Dermis blood vessel endothelial cell (primary cell): ENCODE measurements at regions not wholly inside any gene's neighbourhood (a gene's known extent, or its start where the extent isn't known, plus 50 kb on each side); places are given as distances from the start of the nearest gene placed in this dataset.

ENCODE experiments used
- DNase-seq: peaks from one replicate; pipeline ENCODE4 v3.0.0; 2010

DNA sequence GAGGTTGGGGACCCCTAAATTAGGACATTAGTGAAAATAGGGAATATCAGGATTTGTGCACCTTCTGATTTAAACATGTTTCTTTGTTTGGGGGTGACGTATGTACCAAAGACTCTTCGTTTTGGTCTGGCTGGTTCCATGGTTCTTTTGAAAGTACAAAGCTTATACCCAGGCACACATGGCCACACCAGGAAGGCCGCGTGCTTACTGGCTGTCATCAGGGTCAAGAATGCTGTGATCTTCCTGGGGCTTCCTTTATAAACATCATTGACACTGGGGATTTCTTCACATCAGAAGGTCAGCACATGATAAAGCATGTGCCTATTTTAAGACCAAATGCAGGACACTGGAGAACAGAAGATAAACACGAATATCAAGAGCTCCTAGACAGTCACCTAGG is 230.6 kb upstream of the ID2 start:
- no peak for DNase-seq

DNA sequence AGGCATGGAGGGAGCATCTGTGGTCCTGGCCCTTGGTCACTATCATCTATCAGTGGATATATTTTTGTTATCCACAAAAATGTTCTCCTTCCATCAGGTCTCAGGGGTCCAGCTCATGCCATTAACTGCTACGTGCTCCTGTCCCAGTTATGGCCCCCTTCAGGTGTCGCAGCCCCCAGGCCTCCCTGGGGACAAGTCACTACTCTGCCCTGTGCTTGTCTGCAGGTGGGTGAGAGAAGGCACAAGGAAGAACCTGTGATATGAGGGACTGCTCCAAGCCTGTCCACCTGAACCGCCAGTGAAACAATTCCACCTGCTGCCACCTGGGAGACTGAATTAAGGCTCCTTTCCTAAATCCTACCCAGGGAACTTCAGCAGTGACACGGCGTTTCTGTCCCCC is 229.6 kb upstream of the ID2 start:
- no peak for DNase-seq

DNA sequence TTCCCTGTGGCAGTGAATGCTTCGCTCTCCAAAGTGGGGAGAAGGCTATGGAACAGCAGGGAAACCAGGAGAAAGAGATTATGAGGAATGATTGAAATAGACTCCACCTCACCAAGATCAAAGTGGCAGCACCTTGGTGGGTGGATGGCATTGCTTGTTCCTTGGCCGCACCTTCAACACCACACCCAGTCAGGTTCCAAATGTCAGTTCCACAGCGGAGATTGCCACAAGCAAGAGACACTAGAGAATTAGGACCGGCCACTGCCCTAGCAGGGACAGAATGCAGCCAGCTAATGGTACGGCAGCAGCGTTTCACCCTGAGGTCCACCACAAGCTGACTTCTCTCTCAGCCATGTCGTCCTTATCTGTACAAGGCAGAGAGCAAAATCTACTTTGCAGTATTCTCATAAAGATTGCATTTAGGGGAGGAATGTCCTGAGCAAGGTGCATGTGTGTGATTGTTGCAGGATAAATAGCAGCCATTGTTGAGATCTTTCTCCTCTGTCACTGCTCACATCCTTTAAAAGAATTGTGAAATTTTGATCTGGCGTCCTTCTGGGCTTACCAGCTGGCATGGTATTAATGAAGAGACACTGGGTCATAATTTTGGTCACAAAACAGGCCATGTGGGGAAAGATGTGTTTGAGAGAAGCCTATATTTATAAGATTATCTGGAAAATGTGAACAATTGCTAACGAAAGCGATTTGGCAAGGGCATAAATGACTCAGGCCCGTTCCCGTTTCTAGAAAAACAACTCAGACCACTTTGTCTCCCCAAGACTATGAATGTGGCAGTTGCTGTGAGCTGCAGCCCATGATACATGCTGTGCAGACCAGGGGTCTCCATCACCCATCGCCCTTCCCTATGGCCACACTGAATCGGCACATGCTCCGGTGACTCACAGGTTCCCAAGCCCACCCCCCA is 228.6 kb upstream of the ID2 start:
- DNase-seq: no peak

DNA sequence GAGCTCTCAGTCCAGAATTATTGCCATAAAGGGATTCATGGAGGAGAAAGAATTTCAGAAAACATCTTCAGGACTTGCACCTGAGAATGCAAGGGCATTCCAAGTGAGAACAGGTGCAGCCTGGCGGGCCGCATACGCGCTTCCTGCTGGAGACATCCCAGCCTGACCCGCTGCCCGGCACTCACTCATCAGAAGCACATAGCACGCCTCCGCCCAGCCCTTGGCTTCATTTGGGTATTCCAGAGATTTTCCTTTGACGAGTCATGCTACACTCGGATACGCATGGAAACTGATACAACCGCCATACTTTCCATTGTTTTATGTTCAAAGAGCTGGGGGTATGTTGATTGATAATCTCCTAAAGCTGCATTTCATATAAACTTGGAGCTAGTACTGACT is 228.0 kb upstream of the ID2 start:
- DNase-seq: no peak

DNA sequence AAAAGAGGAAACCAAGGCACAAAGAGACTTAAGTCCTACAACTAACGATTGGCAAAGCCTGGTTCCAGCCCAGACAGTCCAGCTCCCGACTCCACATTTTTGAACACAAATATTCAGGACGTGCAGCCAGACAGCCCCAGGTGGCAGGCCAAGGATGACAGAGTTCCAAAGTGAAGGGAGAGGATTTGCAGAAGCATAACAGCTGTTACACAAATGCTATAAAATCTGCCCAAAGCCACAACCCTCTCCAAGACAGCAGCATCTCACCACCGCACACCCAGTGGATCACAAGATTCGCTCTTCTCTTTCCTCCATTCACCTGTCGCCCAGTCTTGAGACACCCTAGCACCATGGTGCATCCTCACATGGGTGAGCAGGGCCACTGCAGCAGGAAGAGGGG is 227.1 kb upstream of the ID2 start:
- DNase-seq: no peak

DNA sequence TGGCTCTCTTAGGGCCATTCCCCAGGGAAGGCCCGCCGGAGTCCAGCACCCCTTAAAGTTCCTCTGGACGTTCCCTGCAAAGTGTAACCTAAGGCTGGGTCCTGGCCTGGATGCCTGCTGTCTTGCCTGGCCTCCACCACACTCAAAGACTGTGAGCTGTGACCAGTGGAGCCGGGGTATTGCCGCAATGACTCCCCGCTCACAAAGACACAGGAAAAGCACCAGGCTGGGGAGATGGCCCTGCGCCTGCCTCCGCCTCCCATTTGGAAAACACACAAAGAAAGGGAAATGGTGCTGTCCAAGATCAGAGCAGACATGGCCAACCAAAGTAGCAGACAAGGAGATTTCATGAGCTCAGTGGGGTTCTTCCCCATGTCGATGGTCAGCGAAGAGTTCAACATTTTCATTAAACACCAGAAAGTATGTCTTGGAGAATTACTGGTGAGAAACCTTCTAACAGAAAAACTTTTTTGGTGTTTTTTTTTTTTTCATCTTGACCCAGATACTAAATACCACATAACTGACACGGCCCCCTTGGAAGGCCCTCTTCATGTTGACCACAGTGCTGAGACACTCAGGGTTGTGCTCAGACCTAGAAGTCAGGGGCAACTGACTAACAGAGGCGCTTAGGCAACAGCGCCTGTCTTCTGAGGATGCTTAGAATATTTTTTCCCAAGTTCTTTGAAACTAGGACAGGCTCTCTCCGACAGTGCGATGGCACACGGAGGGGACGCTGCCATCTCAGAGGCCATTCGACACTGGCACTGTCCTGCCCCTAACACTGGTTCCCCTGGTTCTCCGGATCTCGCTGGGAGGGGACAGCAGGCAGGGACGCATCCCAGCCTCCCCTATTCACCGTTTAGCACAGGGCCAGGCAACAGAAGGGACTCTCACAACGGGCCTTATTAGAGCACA is 226.4 kb upstream of the ID2 start:
- no peak for DNase-seq

DNA sequence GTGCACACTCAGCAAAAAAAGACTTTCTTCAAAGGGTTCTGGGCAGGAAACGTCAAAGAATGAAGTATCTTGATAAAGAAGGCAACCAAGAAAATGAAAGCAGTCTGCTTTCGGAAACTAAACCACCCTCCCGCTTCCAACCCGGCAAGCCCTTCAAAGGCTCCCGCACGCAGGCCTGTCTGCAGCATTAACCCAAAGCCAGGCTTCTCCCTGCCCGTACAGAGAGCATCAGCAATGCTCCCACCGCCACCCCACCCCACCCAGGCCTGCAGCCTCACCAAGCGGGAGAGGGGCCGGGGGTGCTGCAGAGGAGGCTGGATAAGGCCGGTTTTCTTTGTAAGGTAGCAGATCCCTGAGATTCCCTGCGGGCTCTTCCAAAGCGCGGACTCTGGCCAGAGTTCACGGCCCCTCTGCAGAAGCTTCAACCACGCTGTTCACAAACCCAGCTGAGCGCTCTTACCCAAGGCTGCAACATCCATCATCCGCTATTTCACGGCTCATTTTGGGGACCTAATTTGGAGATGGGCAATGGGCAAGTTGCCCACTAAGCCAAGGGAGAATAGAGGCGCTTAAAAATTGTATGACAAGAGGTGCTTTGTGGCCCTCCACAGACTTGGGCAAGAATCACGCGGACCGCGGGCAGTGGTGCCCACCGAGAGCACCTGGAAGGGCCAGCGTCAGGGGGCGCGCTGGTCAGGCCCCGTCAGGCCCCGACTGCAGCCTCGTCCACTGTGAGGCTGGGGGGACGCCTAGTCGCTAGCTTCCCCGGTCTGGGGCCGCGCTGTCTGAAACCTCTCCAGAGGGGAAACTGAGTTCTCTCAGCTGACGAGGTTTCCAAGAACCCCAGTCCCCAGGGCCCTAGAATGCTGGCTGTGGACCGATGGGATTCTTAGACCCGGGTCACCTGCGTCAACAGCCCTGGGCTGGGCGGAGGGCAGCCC is 225.4 kb upstream of the ID2 start:
- DNase-seq: no peak

DNA sequence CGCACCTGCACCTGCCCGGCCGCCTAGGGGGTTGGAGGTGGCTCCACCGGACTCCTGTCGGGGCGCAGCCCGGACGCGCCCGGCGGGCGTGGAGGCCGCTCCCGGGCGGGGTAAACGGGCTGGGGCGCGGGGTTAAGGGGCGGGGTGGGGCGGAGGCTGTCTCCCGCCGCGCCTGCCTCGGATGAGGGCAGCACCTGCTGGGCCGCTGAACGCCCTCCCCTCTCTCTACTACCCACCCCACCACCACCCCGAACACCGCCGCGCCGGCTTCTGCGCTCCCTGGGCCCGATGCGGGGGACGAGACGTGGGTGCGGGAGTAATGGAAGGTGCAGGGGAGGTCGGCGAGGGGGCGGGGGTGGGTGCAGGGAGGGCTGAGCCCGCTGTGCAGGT is 224.8 kb upstream of the ID2 start:
- DNase-seq: no peak

DNA sequence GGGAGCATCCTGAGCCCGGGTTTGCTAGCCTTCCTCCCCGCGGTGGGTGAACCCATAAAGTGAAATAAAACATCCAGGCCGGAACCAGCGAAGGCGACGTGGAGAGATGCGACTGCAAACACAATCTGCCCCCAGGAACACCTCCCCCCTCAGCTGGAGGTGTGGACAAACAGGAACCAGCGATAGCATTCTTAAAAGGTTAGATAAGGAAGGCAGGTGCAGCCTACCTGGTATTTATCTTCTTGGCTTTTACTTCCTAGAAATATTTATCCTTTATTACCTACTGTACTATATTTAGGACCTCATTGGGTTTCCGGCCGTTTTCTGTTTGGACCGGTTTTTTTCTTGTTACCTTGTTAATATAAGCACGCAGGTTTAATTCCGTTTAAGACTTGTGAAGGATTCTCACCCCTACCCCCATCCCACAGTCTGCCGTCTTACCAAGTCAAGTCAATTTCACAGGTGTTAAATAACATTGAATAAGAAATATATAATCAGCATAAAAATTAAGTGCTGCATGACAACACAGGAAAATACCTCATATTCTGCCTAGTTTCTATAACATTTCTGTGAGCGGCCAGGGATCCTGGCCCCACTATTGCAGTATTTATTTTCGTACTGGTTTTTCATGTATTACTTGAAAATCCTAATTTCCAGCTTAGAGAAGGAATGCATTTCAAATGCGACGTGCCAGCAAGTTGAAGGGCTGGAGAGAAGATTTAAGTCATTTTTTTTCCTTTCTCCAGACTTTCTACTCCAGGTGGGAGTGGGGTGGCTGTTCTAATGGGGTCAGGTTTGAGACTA is 224.0 kb upstream of the ID2 start:
- no peak for DNase-seq

DNA sequence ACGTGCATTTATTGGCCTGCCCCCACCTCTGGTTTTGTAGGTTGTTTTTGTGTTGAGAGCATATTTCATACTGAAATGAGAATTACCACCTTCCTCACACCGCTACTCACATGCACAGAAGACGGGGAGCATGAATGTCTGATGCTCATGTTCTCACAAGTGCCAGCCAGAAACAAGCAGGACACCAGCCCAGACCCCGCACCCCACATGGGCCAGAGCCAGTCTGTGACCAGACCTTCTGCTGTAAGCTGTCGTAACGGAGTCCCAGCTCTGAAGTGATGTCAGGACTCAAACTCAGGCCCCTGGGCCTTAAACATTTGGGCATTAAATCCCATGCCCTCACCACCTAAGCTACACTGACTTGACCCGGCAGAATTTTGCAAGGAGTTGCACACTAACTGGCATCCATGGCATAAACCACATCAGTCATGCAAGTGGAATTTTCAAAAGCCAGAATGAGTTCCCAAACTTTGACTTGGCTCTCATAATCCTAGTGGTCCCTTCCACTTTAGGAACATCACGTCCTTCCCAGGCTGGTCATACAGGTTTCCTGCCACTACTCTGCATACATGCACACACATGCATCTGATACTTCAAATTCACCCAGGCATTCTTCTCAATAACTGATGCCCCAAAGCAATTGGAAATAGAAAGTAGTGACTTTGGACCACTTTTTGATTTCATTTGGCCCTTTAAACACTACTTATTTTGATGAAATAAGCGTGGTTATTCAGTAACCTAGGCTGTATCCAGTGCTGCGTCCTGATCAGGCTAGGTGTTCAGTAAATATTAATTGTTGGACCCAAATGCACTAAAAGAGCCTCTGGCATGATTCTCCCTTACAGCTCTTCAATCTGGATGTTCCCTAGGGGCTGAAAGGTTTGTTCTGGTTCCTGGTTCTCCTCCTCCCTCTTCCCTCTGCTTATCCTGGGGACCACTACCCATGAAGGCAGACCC is 223.1 kb upstream of the ID2 start:
- DNase-seq: no peak

DNA sequence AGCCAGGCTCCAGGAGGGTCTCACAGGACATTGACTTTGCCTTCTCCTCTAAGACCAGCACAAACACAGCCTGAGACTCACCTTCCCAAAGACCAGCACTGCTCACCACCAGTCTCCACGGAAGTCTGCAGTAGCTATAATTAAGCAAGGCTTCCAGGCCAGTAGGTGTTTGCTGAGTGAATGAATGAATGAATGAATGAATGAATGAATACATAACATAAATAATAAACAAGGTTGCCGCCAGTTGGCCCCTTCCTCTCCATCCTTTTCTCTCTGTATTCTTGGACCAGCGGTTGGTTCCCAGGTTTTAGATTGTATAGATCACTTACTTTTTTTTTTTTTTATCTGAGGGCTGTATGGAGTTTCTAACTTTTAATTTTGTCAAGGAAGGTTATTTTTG is 222.4 kb upstream of the ID2 start:
- DNase-seq: no peak

DNA sequence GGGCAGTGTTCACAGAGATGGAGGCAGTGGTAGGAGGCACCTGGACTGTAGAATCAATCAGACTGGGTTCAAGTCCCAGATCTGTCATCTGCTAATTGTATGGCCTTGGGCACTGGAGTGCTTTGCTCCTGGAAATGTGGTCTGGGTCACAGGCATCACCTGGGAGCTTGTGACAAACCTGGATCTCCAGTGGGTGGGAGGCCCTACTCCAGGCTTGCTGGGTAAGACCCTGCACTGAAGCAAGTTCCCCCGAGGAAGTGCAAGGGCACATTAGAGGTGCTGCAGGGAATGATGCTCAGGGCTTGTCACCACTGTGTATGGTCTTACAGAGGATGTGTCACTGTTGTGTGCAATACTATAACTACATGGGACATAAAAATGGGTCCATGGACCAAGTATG is 220.5 kb upstream of the ID2 start:
- no peak for DNase-seq

DNA sequence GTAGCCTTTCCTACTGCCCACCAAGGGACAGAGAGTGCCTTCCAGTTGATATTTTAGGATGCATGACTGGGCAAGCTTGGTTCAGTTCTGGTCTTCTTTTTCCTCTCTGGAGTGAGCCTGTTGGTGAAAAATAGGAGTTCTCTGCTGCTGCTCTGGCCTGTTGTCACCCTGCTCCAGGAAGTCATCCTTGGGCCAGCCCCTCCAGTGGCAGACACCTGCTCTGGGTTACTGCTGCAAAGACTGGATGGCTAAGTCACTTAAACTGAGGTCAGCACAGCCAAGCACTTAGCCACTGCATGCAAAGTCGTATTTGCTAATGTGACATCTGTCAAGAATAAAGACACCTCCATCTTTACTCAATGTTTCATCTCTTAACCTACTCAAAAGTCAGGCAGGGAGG is 219.6 kb upstream of the ID2 start:
- DNase-seq: no peak

DNA sequence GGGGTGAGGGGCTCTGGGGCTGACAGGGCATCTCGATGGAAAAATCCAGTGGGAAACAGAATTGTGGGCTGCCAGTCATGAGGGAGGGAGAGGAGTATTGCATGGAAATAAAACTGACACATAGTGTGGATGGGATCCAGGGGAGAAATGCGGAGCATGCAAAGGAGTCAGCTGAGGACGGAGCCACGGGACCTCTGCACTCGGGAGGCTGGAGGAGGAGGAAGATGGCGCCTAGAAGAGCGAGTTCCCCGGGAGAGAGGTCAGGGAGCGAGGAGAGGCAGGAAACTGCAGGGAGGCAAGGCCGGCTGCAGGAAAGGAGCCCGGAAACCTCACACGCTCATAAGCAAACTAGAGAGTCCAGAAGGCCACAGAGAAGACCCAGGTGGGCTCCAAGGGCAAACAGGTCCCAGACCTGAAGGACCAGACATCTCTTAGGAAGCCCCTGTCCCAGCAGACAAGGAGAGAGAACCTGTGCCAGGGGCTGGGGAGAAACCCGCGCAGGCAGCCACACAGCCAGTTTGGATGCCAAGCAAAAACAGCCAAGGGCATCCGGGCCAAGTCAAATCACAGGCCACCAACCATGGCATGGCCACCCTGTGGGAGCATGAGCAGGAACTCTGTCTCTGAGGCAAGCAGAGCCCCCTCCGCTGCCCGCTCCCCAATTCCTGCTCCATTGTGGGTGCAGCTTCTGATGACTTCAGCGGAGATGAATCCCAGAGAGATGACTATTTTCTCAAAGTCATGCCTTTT is 218.8 kb upstream of the ID2 start:
- no peak for DNase-seq

DNA sequence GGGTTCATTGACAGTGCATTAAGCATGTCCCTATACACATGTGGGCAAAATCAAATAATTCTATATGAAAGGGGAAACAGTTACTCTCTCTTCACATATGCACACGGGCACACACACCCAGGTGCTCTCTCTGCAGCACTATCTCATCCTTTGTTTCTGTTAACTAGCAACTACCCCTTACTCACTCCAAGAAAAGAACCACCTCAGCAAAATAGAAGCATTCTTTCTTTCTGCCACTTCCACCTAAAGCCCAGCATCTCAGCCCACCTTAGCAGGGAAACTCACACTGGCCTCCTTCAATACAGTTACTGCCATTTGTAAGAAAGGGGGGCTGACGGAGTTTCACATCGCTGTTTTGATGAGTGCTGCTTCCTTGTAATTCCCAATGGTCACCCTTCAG is 216.3 kb upstream of the ID2 start:
- DNase-seq: no peak

DNA sequence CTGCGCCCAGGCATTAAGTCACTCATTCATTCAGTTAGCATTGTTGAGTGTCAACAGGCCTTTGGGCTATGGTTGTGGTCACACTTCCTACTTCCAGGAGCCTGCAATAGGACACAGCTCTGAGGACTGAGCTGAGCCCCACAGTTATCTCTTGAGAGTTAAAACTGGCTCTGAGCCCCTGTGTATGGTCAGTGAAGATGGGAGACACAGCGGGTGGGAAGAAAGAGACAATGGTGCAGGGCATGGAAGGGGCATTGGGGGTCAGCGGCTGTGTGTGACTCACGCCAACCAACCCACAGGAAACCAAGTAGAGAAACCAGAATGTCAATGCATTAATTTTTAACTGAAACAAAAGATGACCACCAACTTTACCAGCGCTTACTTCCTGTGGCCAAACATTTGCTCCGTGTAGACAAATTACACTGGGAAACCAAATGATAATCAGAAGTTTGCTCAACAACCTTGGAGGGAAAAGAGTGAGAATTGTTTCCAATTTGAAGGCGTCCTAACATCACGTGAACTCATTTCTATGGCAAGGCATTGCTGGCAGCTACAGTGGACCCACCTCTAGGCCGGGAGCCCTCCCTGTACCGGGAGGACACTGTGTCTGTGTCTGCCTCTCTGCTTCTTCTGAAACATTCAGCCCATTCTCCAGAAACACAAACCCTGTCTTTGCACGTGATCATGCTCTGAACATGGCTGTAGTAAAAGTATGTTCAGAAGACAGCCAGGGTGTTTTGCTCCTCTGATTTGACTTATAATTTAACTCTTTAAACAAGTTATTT is 212.0 kb upstream of the ID2 start:
- DNase-seq: no peak

DNA sequence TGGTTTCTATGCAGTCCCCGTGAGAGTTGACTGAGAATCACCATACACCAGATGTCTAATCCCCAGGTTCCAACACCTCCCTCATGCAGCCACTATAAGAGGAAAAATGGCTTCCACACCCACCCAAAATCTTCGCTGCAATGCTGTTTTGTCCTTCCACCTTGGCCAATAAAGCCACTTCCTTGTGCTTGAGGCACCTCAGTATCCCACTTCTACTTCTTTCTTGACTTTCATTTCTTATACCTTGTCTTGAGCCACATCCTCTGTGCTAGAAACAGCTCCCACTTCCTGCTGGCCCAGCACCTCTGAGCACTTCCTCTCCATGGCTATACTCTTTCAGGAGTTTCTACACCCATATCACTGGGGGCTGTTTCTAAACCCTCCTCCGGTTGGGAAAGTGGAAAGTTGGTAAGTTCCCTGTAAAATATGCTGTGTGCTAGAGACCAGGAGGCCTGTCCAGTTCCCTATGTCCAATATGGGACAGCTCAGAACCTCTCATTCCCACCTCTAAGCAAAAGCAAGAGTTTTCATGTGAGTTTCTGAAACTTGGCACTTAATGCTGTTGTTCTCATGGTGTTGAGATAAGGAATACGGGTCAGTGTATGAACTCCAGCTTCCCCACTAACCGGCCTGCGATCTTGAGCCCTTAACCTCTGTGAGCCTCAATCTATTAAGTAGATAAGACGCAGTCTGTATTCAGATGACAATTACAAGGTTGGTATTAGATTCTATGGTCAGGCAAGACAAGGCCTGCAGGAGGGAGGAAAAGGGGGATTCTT is 209.1 kb upstream of the ID2 start:
- DNase-seq: no peak

DNA sequence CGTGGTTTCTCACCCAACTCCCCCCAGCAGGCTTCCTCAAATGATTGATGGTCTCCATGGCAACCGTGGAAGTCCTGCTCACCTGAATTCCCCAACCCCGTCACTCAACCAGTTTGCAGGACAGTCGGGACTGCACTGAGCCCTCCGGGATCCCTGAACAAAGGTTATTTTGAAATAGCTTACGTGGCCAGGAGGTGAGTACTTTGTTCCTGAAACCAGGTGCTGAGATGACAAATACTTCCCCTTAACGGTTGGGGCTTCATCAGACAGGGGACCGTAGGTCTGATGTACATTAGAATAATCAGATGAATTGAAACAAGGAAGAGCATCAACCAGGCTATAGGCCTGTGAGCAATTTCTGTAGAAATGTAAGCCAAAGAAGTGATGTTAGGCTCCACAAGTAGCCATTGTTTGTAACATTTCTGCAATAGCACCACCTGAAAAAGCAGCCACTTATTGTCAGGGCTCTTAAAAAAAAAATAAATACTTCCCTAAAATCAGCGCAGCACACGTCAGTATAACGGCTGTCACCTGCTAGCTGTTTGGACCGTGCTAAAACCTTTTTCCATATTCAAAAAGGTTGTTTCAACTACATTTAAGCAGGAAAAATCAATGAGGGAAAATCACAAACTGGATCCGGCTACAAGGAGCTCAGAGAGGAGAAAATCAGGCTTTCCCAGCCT is 206.4 kb upstream of the ID2 start:
- no peak for DNase-seq
